HG02885 (cell line): ENCODE measurements at regions not wholly inside any gene's neighbourhood (a gene's known extent, or its start where the extent isn't known, plus 50 kb on each side); places are given as distances from the start of the nearest gene placed in this dataset.
"Not testable (repeated sequence)": the region's sequence is repeated elsewhere in the genome, so short reads cannot be mapped to it uniquely, and the experiment has no call there.

Source experiments
- ATAC-seq: cut with Tn5 transposase; IDR thresholded peaks from one replicate; pipeline ENCODE4 v1.9.1; 2021; ENCODE audit warnings: mild to moderate bottlenecking; ENCODE audit not compliant: unreplicated experiment, poor library complexity

- ATAC-seq, result no peak
Measured at GRCh38 chr7:69482676-69483075, 115.6 kb upstream of the AUTS2 start.

DNA sequence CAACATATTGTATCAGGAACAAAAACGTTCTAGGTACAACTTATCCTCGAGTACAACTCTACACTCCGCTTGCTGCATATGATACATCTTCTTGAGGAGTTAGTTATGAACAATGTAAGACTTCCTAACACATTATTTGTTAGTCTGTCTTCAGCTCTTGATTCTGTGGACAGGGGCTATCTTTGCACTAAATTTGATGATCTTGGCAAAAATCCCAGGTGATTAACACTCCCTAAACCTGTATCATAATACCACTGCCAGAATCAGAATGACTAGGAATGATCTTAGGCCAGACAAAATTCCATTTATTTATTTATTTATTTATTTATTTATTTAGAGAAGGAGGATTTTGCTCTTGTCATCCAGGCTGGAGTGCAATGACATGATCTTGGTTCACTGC lies 108.7 kb upstream of the AUTS2 start:
- no peak for ATAC-seq

- ATAC-seq, result no peak
Measured at GRCh38 chr7:69498671-69499070, 99.6 kb upstream of the AUTS2 start.

- ATAC-seq, result no peak
Measured at GRCh38 chr7:69502358-69502757, 95.9 kb upstream of the AUTS2 start.

DNA sequence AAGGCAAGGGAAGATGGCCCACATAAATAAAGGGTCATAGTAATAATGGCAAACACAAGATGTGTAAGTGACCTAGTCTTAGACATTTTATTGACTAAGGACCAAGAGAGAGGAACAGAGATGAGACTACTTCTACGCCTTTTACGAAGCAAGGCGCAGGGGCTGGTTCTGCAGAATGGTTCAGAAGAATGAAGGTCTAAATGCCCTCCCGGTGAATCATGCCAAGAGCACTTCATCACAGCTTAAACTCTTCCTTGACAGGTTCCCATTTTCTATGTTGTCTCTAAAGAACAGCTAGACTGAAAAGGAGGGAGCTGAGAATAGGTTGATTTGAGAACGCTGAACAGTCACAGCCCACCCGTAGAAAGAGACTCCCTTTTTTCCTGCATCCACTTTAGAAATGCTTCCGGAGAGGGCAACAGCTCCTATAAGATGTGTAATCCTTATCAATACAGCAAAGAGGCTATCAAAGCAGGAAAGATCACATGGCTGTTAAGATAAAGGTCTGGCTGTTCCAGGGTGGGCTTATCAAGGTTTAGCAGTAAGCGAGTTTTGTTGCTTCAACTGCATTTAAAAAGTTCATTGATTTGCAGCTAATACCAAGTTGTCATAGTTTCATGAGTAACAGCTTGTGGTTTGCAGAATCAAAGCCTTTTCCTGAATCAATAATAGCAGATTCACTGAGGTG lies 93.4 kb upstream of the AUTS2 start:
- ATAC-seq, result no peak

- ATAC-seq, result no peak
Measured at GRCh38 chr7:69508736-69509135, 89.5 kb upstream of the AUTS2 start.

GRCh38 chr7:69510114-69510513 lies 88.2 kb upstream of the AUTS2 start:
- ATAC-seq, result no peak

GRCh38 chr7:69515495-69516212 lies 82.6 kb upstream of the AUTS2 start:
- ATAC-seq, result no peak

- ATAC-seq, result no peak
Measured at GRCh38 chr7:69516238-69516820, 81.9 kb upstream of the AUTS2 start.

- ATAC-seq, result no peak
Measured at GRCh38 chr7:69517985-69518704, 80.1 kb upstream of the AUTS2 start.

- ATAC-seq, result no peak
Measured at GRCh38 chr7:69518705-69519077, 79.6 kb upstream of the AUTS2 start.

DNA sequence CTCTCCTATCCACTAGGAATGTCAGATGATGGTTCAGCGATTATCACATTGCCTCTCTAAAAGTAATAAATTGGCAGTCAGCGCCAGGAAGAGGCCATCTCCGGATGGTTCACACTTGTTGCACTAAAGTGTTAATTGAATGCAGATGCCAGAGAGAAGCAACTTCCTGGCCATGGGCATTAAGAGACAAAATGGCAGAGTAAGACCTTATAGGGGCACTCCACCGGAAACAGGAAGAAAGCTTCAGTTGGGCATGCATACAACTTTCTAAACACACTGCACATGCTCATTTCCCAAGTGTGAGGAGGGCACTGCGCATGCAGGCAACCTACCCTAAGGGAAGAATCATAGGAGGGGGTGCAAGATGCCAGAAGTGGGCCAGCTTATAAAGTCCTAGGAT lies 71.7 kb upstream of the AUTS2 start:
- ATAC-seq, result no peak

GRCh38 chr7:69527706-69528105 lies 70.6 kb upstream of the AUTS2 start:
- ATAC-seq, result no peak

DNA sequence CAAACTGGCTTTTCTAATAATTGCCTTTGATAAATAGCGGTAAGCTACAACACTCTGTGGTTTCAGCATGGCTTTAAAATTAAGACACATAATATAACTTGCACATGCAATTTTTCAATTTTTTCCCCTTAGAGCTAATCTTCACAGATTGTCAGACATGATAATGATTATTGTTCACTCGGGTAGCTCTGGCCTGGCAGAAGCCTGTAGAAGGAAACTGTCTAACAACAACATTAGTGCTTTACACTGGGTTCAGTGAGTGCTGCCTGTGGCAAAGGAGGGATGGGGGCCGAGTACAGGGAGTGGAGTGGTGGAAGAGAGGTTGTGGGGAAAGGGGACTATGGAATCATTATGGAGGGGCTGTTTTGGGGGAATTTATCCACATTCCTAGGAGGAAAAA lies 67.2 kb upstream of the AUTS2 start:
- no peak for ATAC-seq

DNA sequence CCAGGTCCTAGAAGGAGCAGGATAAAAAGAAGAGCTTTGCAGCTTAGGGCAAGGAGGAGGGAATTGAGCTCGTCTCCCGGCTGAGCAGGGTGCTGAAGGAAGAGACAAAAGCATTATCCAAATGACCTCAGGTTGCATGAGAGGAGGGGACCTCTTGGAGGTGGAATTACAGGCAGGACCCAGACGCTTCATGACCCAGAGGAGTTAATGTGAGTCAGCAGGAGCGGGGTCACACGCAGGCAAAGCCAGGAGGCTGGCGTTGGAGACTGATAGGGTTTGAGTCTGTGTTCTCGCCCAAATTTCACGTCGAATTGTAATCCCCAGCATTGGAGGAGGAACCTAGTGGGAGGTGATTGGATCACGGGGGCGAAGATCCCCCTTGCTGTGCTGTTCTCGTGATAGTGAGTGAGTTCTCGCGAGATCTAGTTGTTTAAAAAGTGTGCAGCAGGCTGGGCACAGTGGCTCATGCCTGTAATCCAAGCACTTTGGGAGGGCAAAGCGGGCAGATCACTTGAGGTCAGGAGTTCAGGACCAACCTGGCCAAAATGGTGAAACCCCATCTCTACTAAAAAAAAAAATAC lies 63.7 kb upstream of the AUTS2 start:
- ATAC-seq, result no peak

DNA sequence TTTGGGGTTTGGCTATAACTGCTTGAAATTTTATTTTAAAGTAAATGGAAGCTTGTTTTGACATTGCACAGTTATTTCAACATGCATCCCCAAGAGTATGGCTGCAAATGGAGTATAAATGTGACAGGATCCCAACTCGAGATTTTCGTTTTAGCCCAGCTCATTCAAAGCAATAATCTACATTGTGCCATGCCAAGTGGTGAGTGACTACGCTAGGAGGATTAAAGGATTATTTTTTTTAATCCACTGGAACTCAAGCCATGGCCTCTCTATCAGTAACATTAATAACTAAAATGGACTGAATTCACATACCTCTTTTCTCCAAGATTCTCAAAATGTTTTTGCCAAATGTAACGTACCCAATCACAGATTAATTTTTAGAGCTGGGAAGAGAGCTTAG lies 60.6 kb upstream of the AUTS2 start:
- no peak for ATAC-seq

- no peak for ATAC-seq
Measured at GRCh38 chr7:69539531-69539930, 58.7 kb upstream of the AUTS2 start.

GRCh38 chr7:69540287-69540686 lies 58.0 kb upstream of the AUTS2 start:
- no peak for ATAC-seq

DNA sequence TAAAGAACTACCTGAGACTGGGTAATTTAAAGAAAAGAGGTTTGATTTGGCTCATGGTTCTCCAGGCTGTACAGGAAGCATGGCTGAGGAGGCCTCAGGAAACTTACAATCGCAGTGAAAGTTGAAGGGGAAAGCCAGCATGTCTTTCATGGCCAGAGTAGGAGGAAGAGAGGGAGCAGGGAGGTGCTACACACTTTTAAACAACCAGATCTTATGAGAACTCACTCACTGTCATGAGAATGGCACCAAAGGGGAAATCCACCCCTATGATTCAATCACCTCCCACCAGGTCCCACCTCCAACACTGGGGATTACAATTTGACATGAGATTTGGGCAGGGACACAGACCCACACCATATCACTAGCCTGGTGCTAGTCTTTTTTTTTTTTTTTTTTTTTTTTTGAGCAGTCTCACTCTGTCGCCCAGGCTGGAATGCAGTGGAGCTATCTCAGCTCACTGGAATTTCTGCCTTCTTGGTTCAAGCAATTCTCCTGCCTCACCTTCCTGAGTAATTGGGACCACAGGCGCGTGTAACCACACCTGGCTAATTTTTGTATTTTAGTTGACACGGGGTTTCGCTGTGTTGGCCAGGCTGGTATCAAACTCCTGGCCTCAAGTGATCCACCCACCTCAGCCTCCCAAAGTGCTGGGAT lies 56.4 kb upstream of the AUTS2 start:
- not testable (repeated sequence) for ATAC-seq

- no peak for ATAC-seq
Measured at GRCh38 chr7:69545175-69545574, 53.1 kb upstream of the AUTS2 start.
